ENCODE measurements at regions not wholly inside any gene's neighbourhood (a gene's known extent, or its start where the extent isn't known, plus 50 kb on each side); places are given as distances from the start of the nearest gene placed in this dataset.

- peaks cover 13% of the 10 kb centered on the region for H3K9me3 Mint-ChIP-seq (ENCODE audit: unreplicated experiment)
- Histone ChIP-seq H3K4me1 (0 out of 2 replicates have a peak, but pooled peaks cover 4% of the 10 kb centered on the region), H3K4me3 (ENCODE audit: low read depth, low read length) (no peak overlapping the region), H3K27me3 (replicated peaks; ENCODE audit: control insufficient read depth, insufficient read depth, low read length) (no peaks in the 10 kb centered on the region), H3K9me3 (peaks cover 5% of the 10 kb centered on the region; the same call in 1 of the 2 replicates), H3K36me3 (ENCODE audit: control insufficient read depth, insufficient read depth, low read length) (no peaks in the 10 kb centered on the region)
- no peak for DNase-seq
- H3K27ac Mint-ChIP-seq (ENCODE audit: unreplicated experiment): no peak overlapping the region
- H3K4me1 Mint-ChIP-seq (ENCODE audit: low read depth, unreplicated experiment): no peaks in the 10 kb centered on the region
- H3K27me3 Mint-ChIP-seq (ENCODE audit: insufficient read depth, unreplicated experiment): no peaks in the 10 kb centered on the region
- TF ChIP-seq CTCF (IDR thresholded peaks at IDR 0.05; ENCODE audit: insufficient read depth in 1 of 2, low read depth in 1 of 2, low read length in 1 of 2, severe bottlenecking in 1 of 2, unreplicated experiment in 1 of 2): no peak
- no peak overlapping the region for H3K4me3 Mint-ChIP-seq (ENCODE audit: unreplicated experiment)
- BruUV-seq (replicated peaks): no TSS peak
- ChIA-PET CTCF (no interaction called here), POLR2A (no interaction called here)
- intact Hi-C loops (cut with micrococcal nuclease; ENCODE audit: unreplicated experiment): no loop called here
- peaks cover 5% of the 10 kb centered on the region for H3K36me3 Mint-ChIP-seq (ENCODE audit: insufficient read depth, unreplicated experiment)
These were observed 298.4 kb downstream of the XPNPEP1 start for GRCh38 chr10:109624939-109625338.

GRCh38 chr10:109622566-109622965 lies 300.7 kb downstream of the XPNPEP1 start:
- ChIA-PET POLR2A (no interaction called here), CTCF (no interaction called here)
- TF ChIP-seq CTCF (IDR thresholded peaks at IDR 0.05; ENCODE audit: insufficient read depth in 1 of 2, low read depth in 1 of 2, low read length in 1 of 2, severe bottlenecking in 1 of 2, unreplicated experiment in 1 of 2): no peak
- Mint-ChIP-seq H3K36me3 (ENCODE audit: insufficient read depth, unreplicated experiment) (peaks cover 3% of the 10 kb centered on the region), H3K4me1 (ENCODE audit: low read depth, unreplicated experiment) (no peaks in the 10 kb centered on the region), H3K9me3 (ENCODE audit: unreplicated experiment) (peaks cover 4% of the 10 kb centered on the region), H3K4me3 (ENCODE audit: unreplicated experiment) (no peak overlapping the region), H3K27me3 (ENCODE audit: insufficient read depth, unreplicated experiment) (no peaks in the 10 kb centered on the region), H3K27ac (ENCODE audit: unreplicated experiment) (no peak overlapping the region)
- Histone ChIP-seq H3K4me3 (ENCODE audit: low read depth, low read length) (no peak overlapping the region), H3K27me3 (replicated peaks; ENCODE audit: control insufficient read depth, insufficient read depth, low read length) (no peaks in the 10 kb centered on the region), H3K9me3 (no peaks in the 10 kb centered on the region), H3K36me3 (ENCODE audit: control insufficient read depth, insufficient read depth, low read length) (no peaks in the 10 kb centered on the region), H3K4me1 (0 out of 2 replicates have a peak, but pooled peaks cover 4% of the 10 kb centered on the region)
- no peak for DNase-seq
- no TSS peak for BruUV-seq (replicated peaks)
- intact Hi-C loops (cut with micrococcal nuclease; ENCODE audit: unreplicated experiment): no loop called here

- 0 out of 2 replicates have a peak, but pooled peaks cover 4% of the 10 kb centered on the region for H3K4me1 ChIP-seq
- no peaks in the 10 kb centered on the region for H3K36me3 Mint-ChIP-seq (ENCODE audit: insufficient read depth, unreplicated experiment)
- H3K9me3 Mint-ChIP-seq (ENCODE audit: unreplicated experiment): no peaks in the 10 kb centered on the region
- no TSS peak for BruUV-seq (replicated peaks)
- H3K27me3 ChIP-seq (replicated peaks; ENCODE audit: control insufficient read depth, insufficient read depth, low read length): no peaks in the 10 kb centered on the region
- DNase-seq: no peak
- TF ChIP-seq CTCF (IDR thresholded peaks at IDR 0.05; ENCODE audit: insufficient read depth in 1 of 2, low read depth in 1 of 2, low read length in 1 of 2, severe bottlenecking in 1 of 2, unreplicated experiment in 1 of 2): no peak
- no peaks in the 10 kb centered on the region for H3K9me3 ChIP-seq
- no peak overlapping the region for H3K4me3 Mint-ChIP-seq (ENCODE audit: unreplicated experiment)
- no peaks in the 10 kb centered on the region for H3K27me3 Mint-ChIP-seq (ENCODE audit: insufficient read depth, unreplicated experiment)
- no peak overlapping the region for H3K4me3 ChIP-seq (ENCODE audit: low read depth, low read length)
- no peaks in the 10 kb centered on the region for H3K36me3 ChIP-seq (ENCODE audit: control insufficient read depth, insufficient read depth, low read length)
- CTCF ChIA-PET: no interaction called here
- no peaks in the 10 kb centered on the region for H3K4me1 Mint-ChIP-seq (ENCODE audit: low read depth, unreplicated experiment)
- intact Hi-C loops (cut with micrococcal nuclease; ENCODE audit: unreplicated experiment): no loop called here
- no peak overlapping the region for H3K27ac Mint-ChIP-seq (ENCODE audit: unreplicated experiment)
- POLR2A ChIA-PET: no interaction called here
These were observed 302.9 kb downstream of the XPNPEP1 start for GRCh38 chr10:109620396-109620795.
